ENCODE measurements at regions not wholly inside any gene's neighbourhood (a gene's known extent, or its start where the extent isn't known, plus 50 kb on each side); places are given as distances from the start of the nearest gene placed in this dataset.

- ChIA-PET RAD21 (ENCODE audit: unreplicated experiment) (interaction anchor here (1.1 kb wide), 1 partner anchor 119 kb away, joined by 3 read pairs; no protein-coding TSS in a partner anchor), POLR2A (no interaction called here), SMC1A (ENCODE audit: uncharacterized antibody, unreplicated experiment) (interaction anchor here (1.1 to 1.2 kb wide), 2 partner anchors 28 to 35 kb away, joined by 3 read pairs; no protein-coding TSS in a partner anchor), CTCF (no interaction called here)
- no peak for ATAC-seq
- no peak for DNase-seq (ENCODE audit: low read depth, low spot score)
- 97% methylated on average over 5 of the region's 5 CpGs for WGBS (ENCODE audit: insufficient coverage, insufficient replicate concordance, low lambda C conversion rate, missing lambda C conversion rate)
- H3K4me1 ChIP-seq (ENCODE audit: control insufficient read depth, insufficient read depth, low read length), result peaks cover 12% of the 10 kb centered on the region; the same call in 1 of the 2 replicates
- H3K36me3 ChIP-seq (ENCODE audit: control insufficient read depth in 2 of 2, insufficient read depth in 2 of 2, low read length in 1 of 2), result no peaks in the 10 kb centered on the region
- FAIRE-seq, result no peak
- no peaks in the 10 kb centered on the region; the same call in 1 of the 2 replicates for H3K79me2 ChIP-seq (ENCODE audit: control insufficient read depth, insufficient read depth, low read length)
- no peak overlapping the region for H3K4me3 ChIP-seq
- intact Hi-C loops (cut with micrococcal nuclease; ENCODE audit: unreplicated experiment), result no loop called here
- no peak overlapping the region for H3K9ac ChIP-seq (ENCODE audit: control insufficient read depth, insufficient read depth, low read length)
- TF ChIP-seq, protein P1, sequence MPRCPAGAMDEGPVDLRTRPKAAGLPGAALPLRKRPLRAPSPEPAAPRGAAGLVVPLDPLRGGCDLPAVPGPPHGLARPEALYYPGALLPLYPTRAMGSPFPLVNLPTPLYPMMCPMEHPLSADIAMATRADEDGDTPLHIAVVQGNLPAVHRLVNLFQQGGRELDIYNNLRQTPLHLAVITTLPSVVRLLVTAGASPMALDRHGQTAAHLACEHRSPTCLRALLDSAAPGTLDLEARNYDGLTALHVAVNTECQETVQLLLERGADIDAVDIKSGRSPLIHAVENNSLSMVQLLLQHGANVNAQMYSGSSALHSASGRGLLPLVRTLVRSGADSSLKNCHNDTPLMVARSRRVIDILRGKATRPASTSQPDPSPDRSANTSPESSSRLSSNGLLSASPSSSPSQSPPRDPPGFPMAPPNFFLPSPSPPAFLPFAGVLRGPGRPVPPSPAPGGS (IDR thresholded peaks at IDR 0.05; ENCODE audit: borderline replicate concordance, insufficient read depth, low read depth, low read length, poor library complexity, severe bottlenecking), result no peak
- TF ChIP-seq MTA3 (IDR thresholded peaks at IDR 0.05; ENCODE audit: borderline replicate concordance, low read length) (no peak), IRF5 (IDR thresholded peaks at IDR 0.05; ENCODE audit: borderline replicate concordance) (no peak), E4F1 (IDR thresholded peaks at IDR 0.05; ENCODE audit: borderline replicate concordance, partially characterized antibody) (no peak), ATF3 (IDR thresholded peaks at IDR 0.05; ENCODE audit: borderline replicate concordance, extremely low read depth, low read depth, low read length) (no peak), NR2F1 (conservative IDR thresholded peaks at IDR 0.05) (no peak), ZNF24 (IDR thresholded peaks at IDR 0.05) (no peak), SRF (IDR thresholded peaks at IDR 0.05; ENCODE audit: low read depth in 2 of 2, low read length in 2 of 2) (no peak), BMI1 (IDR thresholded peaks at IDR 0.05; ENCODE audit: borderline replicate concordance) (no peak), IRF3 (IDR thresholded peaks at IDR 0.05) (no peak), KDM1A (IDR thresholded peaks at IDR 0.05; ENCODE audit: borderline replicate concordance) (no peak), ZNF592 (IDR thresholded peaks at IDR 0.05) (no peak), BCL11A (IDR thresholded peaks at IDR 0.05; ENCODE audit: low read depth, low read length) (no peak)
- no peaks in the 10 kb centered on the region for H3K27me3 ChIP-seq (replicated peaks in 1 of 2; ENCODE audit: control insufficient read depth in 2 of 2, insufficient read depth in 2 of 2, low read length in 1 of 2)
- no peaks in the 10 kb centered on the region for H4K20me1 ChIP-seq (ENCODE audit: control insufficient read depth, insufficient read depth)
- no TSS peak for BruUV-seq (replicated peaks)
- H3K4me2 ChIP-seq (ENCODE audit: control insufficient read depth, insufficient read depth), result no peak overlapping the region
- in situ Hi-C loops (cut with MboI), result no loop called here
- H3K9me3 ChIP-seq (replicated peaks; ENCODE audit: control insufficient read depth, insufficient read depth, low read length), result no peaks in the 10 kb centered on the region
- no peak overlapping the region for H3K27ac ChIP-seq (ENCODE audit: control insufficient read depth, insufficient read depth)
- no peak overlapping the region for H2AFZ ChIP-seq (ENCODE audit: control insufficient read depth, low read depth, low read length)
These were observed 120.1 kb downstream of the ZFAND4 start for GRCh38 chr10:45552476-45552875.

Data from GM12878 (cell line).